Transverse colon (tissue), 4 donors: ENCODE measurements at regions not wholly inside any gene's neighbourhood (a gene's known extent, or its start where the extent isn't known, plus 50 kb on each side); places are given as distances from the start of the nearest gene placed in this dataset.

ENCODE experiments used
- EP300 ChIP-seq: sonication (generic); formaldehyde crosslinking; IDR thresholded peaks from one replicate; pipeline ENCODE4 v1.6.1; 2017; ENCODE audit warnings: antibody characterized with exemption, low read depth
- POLR2AphosphoS5 ChIP-seq, 3 donors: sonication (generic); formaldehyde crosslinking; IDR thresholded peaks; one replicate each; pipeline ENCODE4 v1.6.1; 2016; ENCODE audit warnings: antibody characterized with exemption in 3 of 3
- TF ChIP-seq, protein P1 (sequence below), 5 experiments: fragments of 200-600 bp in 3 of 5; fragments of 450-650 bp in 2 of 5; sonication (generic) in 3 of 5; IDR thresholded peaks; 1 replicate in 2 of 5; 2 replicates in 3 of 5; pipeline ENCODE4 v1.5.1; 2016 to 2017; ENCODE audit warnings: antibody characterized with exemption in 5 of 5, inconsistent platforms in 3 of 5, mild to moderate bottlenecking in 2 of 5, moderate library complexity in 1 of 5

DNA sequence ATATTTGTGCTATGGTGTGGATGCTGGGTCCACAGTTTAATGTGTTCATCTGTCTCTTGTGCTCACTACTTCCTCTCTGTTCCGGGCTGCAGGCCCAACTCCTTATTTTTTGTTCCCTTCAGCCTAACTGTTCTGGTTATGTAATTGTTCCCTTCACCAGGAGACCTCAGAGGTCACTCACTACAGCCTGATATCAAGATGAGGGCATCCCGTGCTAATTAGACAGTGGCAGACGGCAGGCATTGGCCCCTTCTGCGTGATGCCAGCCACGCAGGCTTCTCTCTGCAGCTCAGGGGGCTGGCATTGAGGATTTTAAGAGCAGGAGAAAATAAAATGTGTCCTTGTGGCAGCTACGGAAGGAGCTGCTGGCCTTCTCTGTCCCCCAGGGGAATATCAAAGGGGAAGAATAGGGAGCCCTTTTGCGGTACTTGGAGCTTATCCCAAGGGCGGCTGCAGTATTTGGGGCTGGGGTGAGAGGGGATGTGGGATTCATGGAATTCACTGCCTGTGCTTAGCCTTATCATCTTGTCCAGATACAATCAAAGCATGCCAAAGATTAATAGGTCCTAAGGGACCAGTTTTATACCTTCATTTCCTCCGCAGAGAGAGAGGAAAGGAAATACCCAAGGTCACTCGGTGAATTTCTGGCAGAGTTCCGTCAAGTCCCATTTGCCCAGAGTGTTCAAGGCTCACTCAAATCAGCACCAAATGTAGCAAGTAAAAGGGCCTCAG lies 53.3 kb upstream of the TRIB2 start:
- no peak for TF ChIP-seq EP300
- TF ChIP-seq, protein P1, sequence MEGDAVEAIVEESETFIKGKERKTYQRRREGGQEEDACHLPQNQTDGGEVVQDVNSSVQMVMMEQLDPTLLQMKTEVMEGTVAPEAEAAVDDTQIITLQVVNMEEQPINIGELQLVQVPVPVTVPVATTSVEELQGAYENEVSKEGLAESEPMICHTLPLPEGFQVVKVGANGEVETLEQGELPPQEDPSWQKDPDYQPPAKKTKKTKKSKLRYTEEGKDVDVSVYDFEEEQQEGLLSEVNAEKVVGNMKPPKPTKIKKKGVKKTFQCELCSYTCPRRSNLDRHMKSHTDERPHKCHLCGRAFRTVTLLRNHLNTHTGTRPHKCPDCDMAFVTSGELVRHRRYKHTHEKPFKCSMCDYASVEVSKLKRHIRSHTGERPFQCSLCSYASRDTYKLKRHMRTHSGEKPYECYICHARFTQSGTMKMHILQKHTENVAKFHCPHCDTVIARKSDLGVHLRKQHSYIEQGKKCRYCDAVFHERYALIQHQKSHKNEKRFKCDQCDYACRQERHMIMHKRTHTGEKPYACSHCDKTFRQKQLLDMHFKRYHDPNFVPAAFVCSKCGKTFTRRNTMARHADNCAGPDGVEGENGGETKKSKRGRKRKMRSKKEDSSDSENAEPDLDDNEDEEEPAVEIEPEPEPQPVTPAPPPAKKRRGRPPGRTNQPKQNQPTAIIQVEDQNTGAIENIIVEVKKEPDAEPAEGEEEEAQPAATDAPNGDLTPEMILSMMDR (IDR thresholded peaks at IDR 0.05) = no peak
- no peak for TF ChIP-seq POLR2AphosphoS5 (IDR thresholded peaks at IDR 0.05)
